Neutrophil (primary cell): ENCODE measurements at regions not wholly inside any gene's neighbourhood (a gene's known extent, or its start where the extent isn't known, plus 50 kb on each side); places are given as distances from the start of the nearest gene placed in this dataset.

Experiments used
- H3K27ac ChIP-seq: fragments of 200-600 bp; sonication (generic); 2 replicates; pipeline ENCODE4 v1.5.1; 2016; ENCODE audit warnings: mild to moderate bottlenecking, moderate library complexity
- H3K27me3 ChIP-seq: fragments of 200-600 bp; sonication (generic); 2 replicates; pipeline ENCODE4 v1.6.0; 2016; ENCODE audit warnings: mild to moderate bottlenecking
- H3K36me3 ChIP-seq: fragments of 200-600 bp; sonication (generic); 2 replicates; pipeline ENCODE4 v1.5.1; 2017
- H3K4me1 ChIP-seq, 2 experiments: fragments of 200-600 bp in 1 of 2; sonication (generic) in 1 of 2; 1 replicate in 1 of 2; 2 replicates in 1 of 2; pipeline versions ENCODE4 v1.5.1 to v1.6.1; 2013 to 2016; ENCODE audit warnings: low read depth in 1 of 2, low read length in 1 of 2, mild to moderate bottlenecking in 1 of 2, moderate library complexity in 1 of 2; ENCODE audit not compliant: control insufficient read depth in 1 of 2, insufficient read depth in 1 of 2
- H3K4me3 ChIP-seq, 2 experiments: fragments of 200-600 bp in 1 of 2; sonication (generic) in 1 of 2; 1 replicate in 1 of 2; 2 replicates in 1 of 2; pipeline ENCODE4 v1.5.1; 2013 to 2016; ENCODE audit warnings: low read depth in 1 of 2, low read length in 1 of 2, mild to moderate bottlenecking in 1 of 2, moderate library complexity in 1 of 2
- H3K9me3 ChIP-seq: fragments of 200-600 bp; sonication (generic); 2 replicates; pipeline ENCODE4 v1.5.1; 2016
- CTCF ChIP-seq: fragments of 200-600 bp; sonication (generic); IDR thresholded peaks from 2 replicates; pipeline ENCODE4 v1.5.1; 2016; ENCODE audit warnings: antibody characterized with exemption

- no peak overlapping the region for H3K27ac ChIP-seq
- H3K4me1 ChIP-seq: no peaks in the 10 kb centered on the region
- no peak for TF ChIP-seq CTCF
These were observed 677.3 kb upstream of the KIRREL3 start for GRCh38 chr11:127677660-127678425.

GRCh38 chr11:127675581-127675980, 675.0 kb upstream of the KIRREL3 start:
- Histone ChIP-seq H3K4me3 (no peak overlapping the region), H3K9me3 (no peaks in the 10 kb centered on the region), H3K27me3 (no peaks in the 10 kb centered on the region), H3K4me1 (no peaks in the 10 kb centered on the region), H3K27ac (no peak overlapping the region), H3K36me3 (no peaks in the 10 kb centered on the region)
- TF ChIP-seq CTCF: no peak

More at GRCh38 chr11:127677660-127678425, 677.3 kb upstream of the KIRREL3 start:
- no peaks in the 10 kb centered on the region for H3K36me3 ChIP-seq
- H3K9me3 ChIP-seq: no peaks in the 10 kb centered on the region
- H3K27me3 ChIP-seq: no peaks in the 10 kb centered on the region
- H3K4me3 ChIP-seq: no peak overlapping the region

GRCh38 chr11:127674754-127675153, 674.2 kb upstream of the KIRREL3 start:
- no peaks in the 10 kb centered on the region for H3K27me3 ChIP-seq
- no peak overlapping the region for H3K27ac ChIP-seq
- H3K4me3 ChIP-seq: no peak overlapping the region
- H3K4me1 ChIP-seq: no peaks in the 10 kb centered on the region
- H3K9me3 ChIP-seq: no peaks in the 10 kb centered on the region
- H3K36me3 ChIP-seq: no peaks in the 10 kb centered on the region
- TF ChIP-seq CTCF: no peak

- no peak overlapping the region for H3K4me3 ChIP-seq
- no peaks in the 10 kb centered on the region for H3K36me3 ChIP-seq
- no peaks in the 10 kb centered on the region for H3K9me3 ChIP-seq
- TF ChIP-seq CTCF: no peak
- no peak overlapping the region for H3K27ac ChIP-seq
- H3K27me3 ChIP-seq: no peaks in the 10 kb centered on the region
- no peaks in the 10 kb centered on the region for H3K4me1 ChIP-seq
These were observed 670.0 kb upstream of the KIRREL3 start for GRCh38 chr11:127670374-127671119.

GRCh38 chr11:127656116-127656836, 655.7 kb upstream of the KIRREL3 start:
- Histone ChIP-seq H3K36me3 (no peaks in the 10 kb centered on the region), H3K4me3 (no peak overlapping the region), H3K27me3 (no peaks in the 10 kb centered on the region), H3K4me1 (no peaks in the 10 kb centered on the region), H3K27ac (no peak overlapping the region), H3K9me3 (no peaks in the 10 kb centered on the region)
- TF ChIP-seq CTCF: no peak
